Liver (tissue), 8 donors: ENCODE measurements at regions not wholly inside any gene's neighbourhood (a gene's known extent, or its start where the extent isn't known, plus 50 kb on each side); places are given as distances from the start of the nearest gene placed in this dataset.

ENCODE experiments used
- DNase-seq: peaks from one replicate; pipeline ENCODE4 v3.0.0-alpha.2; 2017; ENCODE audit warnings: low spot score
- H3K27ac ChIP-seq, 2 donors: one replicate each; pipeline ENCODE4 v1.7.0; 2013; ENCODE audit warnings: inconsistent platforms in 2 of 2, low read length in 2 of 2, control low read depth in 1 of 2, low read depth in 1 of 2, mild to moderate bottlenecking in 1 of 2
- H3K27me3 ChIP-seq, 4 donors: one replicate each; pipeline versions ENCODE4 v1.6.1 to v1.7.0; 2013; ENCODE audit warnings: low read length in 3 of 4, inconsistent platforms in 1 of 4, mild to moderate bottlenecking in 1 of 4, moderate library complexity in 1 of 4; ENCODE audit not compliant: control insufficient read depth in 4 of 4, insufficient read depth in 4 of 4
- H3K36me3 ChIP-seq, 4 donors: one replicate each; pipeline versions ENCODE4 v1.6.1 to v1.7.0; 2013; ENCODE audit warnings: low read length in 3 of 4, mild to moderate bottlenecking in 3 of 4, low read depth in 1 of 4, moderate library complexity in 1 of 4; ENCODE audit not compliant: control insufficient read depth in 4 of 4, insufficient read depth in 3 of 4
- H3K4me1 ChIP-seq, 4 donors: one replicate each; pipeline versions ENCODE4 v1.6.1 to v1.7.0; 2013; ENCODE audit warnings: low read length in 3 of 4, mild to moderate bottlenecking in 3 of 4, moderate library complexity in 1 of 4; ENCODE audit not compliant: control insufficient read depth in 4 of 4, insufficient read depth in 4 of 4
- H3K4me3 ChIP-seq, 3 donors: one replicate each; pipeline versions ENCODE4 v1.6.1 to v1.7.0; 2013; ENCODE audit warnings: low read length in 3 of 3, control low read depth in 1 of 3, low read depth in 1 of 3, mild to moderate bottlenecking in 1 of 3
- H3K9ac ChIP-seq, 2 donors: one replicate each; pipeline ENCODE4 v1.7.0; 2013; ENCODE audit warnings: low read length in 2 of 2, mild to moderate bottlenecking in 2 of 2, moderate library complexity in 2 of 2, control low read depth in 1 of 2, low read depth in 1 of 2
- H3K9me3 ChIP-seq, 4 donors: one replicate each; pipeline versions ENCODE4 v1.6.1 to v1.7.0; 2013; ENCODE audit warnings: low read length in 3 of 4; ENCODE audit not compliant: control insufficient read depth in 4 of 4
- ATF3 ChIP-seq: IDR thresholded peaks from 2 replicates; pipeline ENCODE4 v1.6.1; 2016; ENCODE audit warnings: antibody characterized with exemption
- CTCF ChIP-seq: fragments of 150-350 bp; IDR thresholded peaks from 2 replicates; pipeline ENCODE4 v1.5.1; 2017; ENCODE audit warnings: improper control_type of control experiment, low read depth, low read length; ENCODE audit not compliant: missing input control
- EGR1 ChIP-seq, 2 donors: IDR thresholded peaks; 2 replicates each; pipeline ENCODE4 v1.6.1; 2016 to 2018; ENCODE audit warnings: antibody characterized with exemption in 2 of 2, low read depth in 2 of 2
- FOXA1 ChIP-seq: IDR thresholded peaks from 2 replicates; pipeline ENCODE4 v1.6.1; 2016; ENCODE audit warnings: antibody characterized with exemption
- FOXA2 ChIP-seq: IDR thresholded peaks from 2 replicates; pipeline ENCODE4 v1.6.1; 2016; ENCODE audit warnings: antibody characterized with exemption
- JUND ChIP-seq, 2 donors: IDR thresholded peaks; 2 replicates each; pipeline ENCODE4 v1.6.1; 2016; ENCODE audit warnings: antibody characterized with exemption in 2 of 2
- MAX ChIP-seq: IDR thresholded peaks from 2 replicates; pipeline ENCODE4 v1.6.1; 2016; ENCODE audit warnings: antibody characterized with exemption
- NR2F2 ChIP-seq: IDR thresholded peaks from 2 replicates; pipeline ENCODE4 v1.6.1; 2016; ENCODE audit warnings: antibody characterized with exemption
- RAD21 ChIP-seq, 2 donors: IDR thresholded peaks; 2 replicates each; pipeline ENCODE4 v1.6.1; 2016; ENCODE audit warnings: antibody characterized with exemption in 2 of 2, mild to moderate bottlenecking in 2 of 2
- REST ChIP-seq: IDR thresholded peaks from 2 replicates; pipeline ENCODE4 v1.6.1; 2016; ENCODE audit warnings: antibody characterized with exemption, mild to moderate bottlenecking
- RXRA ChIP-seq, 2 donors: IDR thresholded peaks; 2 replicates each; pipeline ENCODE4 v1.6.1; 2017 to 2018; ENCODE audit warnings: antibody characterized with exemption in 2 of 2, mild to moderate bottlenecking in 1 of 2
- TAF1 ChIP-seq: conservative IDR thresholded peaks from 2 replicates; pipeline ENCODE4 v1.6.1; 2016; ENCODE audit warnings: antibody characterized with exemption, mild to moderate bottlenecking
- YY1 ChIP-seq: IDR thresholded peaks from 2 replicates; pipeline ENCODE4 v1.6.1; 2016; ENCODE audit warnings: antibody characterized with exemption, mild to moderate bottlenecking
- ZBTB33 ChIP-seq: IDR thresholded peaks from 2 replicates; pipeline ENCODE4 v1.6.1; 2016; ENCODE audit warnings: antibody characterized with exemption
- WGBS: extraction: QIAGEN DNeasy Blood & Tissue Kit; methylation state at CpG from one replicate; pipeline ENCODE4 v1.1.7; 2013; 5-methylcytosine and 5-hydroxymethylcytosine counted together
- donor health status: healthy.
- donor health status: healthy.
- donor health status: healthy.
- donor health status: healthy.
- donor health status: healthy.

GRCh38 chr5:158203261-158203660, 344.3 kb upstream of the CLINT1 start (continued):
- TF ChIP-seq ZBTB33 = no peak
- TF ChIP-seq RAD21 (IDR thresholded peaks at IDR 0.05) = no peak
- TF ChIP-seq CTCF = no peak

GRCh38 chr5:158202801-158203200, 343.9 kb upstream of the CLINT1 start:
- H3K36me3 ChIP-seq = no peaks in the 10 kb centered on the region
- no peak overlapping the region for H3K4me3 ChIP-seq
- H3K27me3 ChIP-seq = no peaks in the 10 kb centered on the region
- no peak overlapping the region for H3K9ac ChIP-seq
- H3K27ac ChIP-seq = no peak overlapping the region
- no peaks in the 10 kb centered on the region for H3K9me3 ChIP-seq
- WGBS = 91% methylated on average over 7 of the region's 7 CpGs
- H3K4me1 ChIP-seq = no peaks in the 10 kb centered on the region
- TF ChIP-seq ATF3 (no peak), RAD21 (IDR thresholded peaks at IDR 0.05) (no peak), NR2F2 (no peak), FOXA1 (no peak), RXRA (IDR thresholded peaks at IDR 0.05) (no peak), ZBTB33 (no peak), FOXA2 (no peak), CTCF (no peak), EGR1 (IDR thresholded peaks at IDR 0.05; ENCODE audit: low read depth in 2 of 2) (no peak), JUND (IDR thresholded peaks at IDR 0.05) (no peak), YY1 (no peak), TAF1 (no peak), REST (no peak), MAX (no peak)
- no peak for DNase-seq
